Endothelial cell of umbilical vein (primary cell): ENCODE measurements at regions not wholly inside any gene's neighbourhood (a gene's known extent, or its start where the extent isn't known, plus 50 kb on each side); places are given as distances from the start of the nearest gene placed in this dataset.

Experiments
- EZH2 ChIP-seq: IDR thresholded peaks from 2 replicates; pipeline ENCODE4 v1.6.1; 2012; ENCODE audit warnings: borderline replicate concordance, low read depth, mild to moderate bottlenecking, moderate library complexity, low read length, inconsistent platforms; ENCODE audit not compliant: severe bottlenecking
- MYC ChIP-seq: IDR thresholded peaks from one replicate; pipeline ENCODE4 v1.6.1; 2011; ENCODE audit warnings: mild to moderate bottlenecking, low read depth, low read length
- POLR2A ChIP-seq: IDR thresholded peaks from 2 replicates; pipeline ENCODE4 v1.6.1; 2012; ENCODE audit warnings: low read depth, mild to moderate bottlenecking, control low read depth, low read length
- POLR2AphosphoS5 ChIP-seq: IDR thresholded peaks from 2 replicates; pipeline ENCODE4 v1.6.1; 2012; ENCODE audit warnings: low read depth, mild to moderate bottlenecking, control low read depth, low read length, moderate library complexity; ENCODE audit not compliant: insufficient read depth
- TF ChIP-seq, protein P1 (sequence below), 2 donors: IDR thresholded peaks; 1 replicate in 1 of 2; 2 replicates in 1 of 2; pipeline ENCODE4 v1.5.1; 2011; ENCODE audit warnings: low read length in 2 of 2, mild to moderate bottlenecking in 2 of 2, moderate library complexity in 2 of 2, control low read depth in 1 of 2, inconsistent platforms in 1 of 2, low read depth in 1 of 2; ENCODE audit not compliant: insufficient read depth in 1 of 2; ENCODE audit errors: extremely low read depth in 1 of 2

GRCh38 chr1:30260318-30260717, 463.1 kb downstream of the MATN1 start:
- TF ChIP-seq, protein P1, sequence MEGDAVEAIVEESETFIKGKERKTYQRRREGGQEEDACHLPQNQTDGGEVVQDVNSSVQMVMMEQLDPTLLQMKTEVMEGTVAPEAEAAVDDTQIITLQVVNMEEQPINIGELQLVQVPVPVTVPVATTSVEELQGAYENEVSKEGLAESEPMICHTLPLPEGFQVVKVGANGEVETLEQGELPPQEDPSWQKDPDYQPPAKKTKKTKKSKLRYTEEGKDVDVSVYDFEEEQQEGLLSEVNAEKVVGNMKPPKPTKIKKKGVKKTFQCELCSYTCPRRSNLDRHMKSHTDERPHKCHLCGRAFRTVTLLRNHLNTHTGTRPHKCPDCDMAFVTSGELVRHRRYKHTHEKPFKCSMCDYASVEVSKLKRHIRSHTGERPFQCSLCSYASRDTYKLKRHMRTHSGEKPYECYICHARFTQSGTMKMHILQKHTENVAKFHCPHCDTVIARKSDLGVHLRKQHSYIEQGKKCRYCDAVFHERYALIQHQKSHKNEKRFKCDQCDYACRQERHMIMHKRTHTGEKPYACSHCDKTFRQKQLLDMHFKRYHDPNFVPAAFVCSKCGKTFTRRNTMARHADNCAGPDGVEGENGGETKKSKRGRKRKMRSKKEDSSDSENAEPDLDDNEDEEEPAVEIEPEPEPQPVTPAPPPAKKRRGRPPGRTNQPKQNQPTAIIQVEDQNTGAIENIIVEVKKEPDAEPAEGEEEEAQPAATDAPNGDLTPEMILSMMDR (IDR thresholded peaks at IDR 0.05; ENCODE audit: extremely low read depth in 1 of 2, insufficient read depth in 1 of 2, low read depth in 1 of 2, low read length in 2 of 2), result no peak
- TF ChIP-seq POLR2A, result no peak
- TF ChIP-seq POLR2AphosphoS5, result no peak
- TF ChIP-seq EZH2, result no peak
- no peak for TF ChIP-seq MYC
